Tibial nerve (tissue), 4 donors: ENCODE measurements at regions not wholly inside any gene's neighbourhood (a gene's known extent, or its start where the extent isn't known, plus 50 kb on each side); places are given as distances from the start of the nearest gene placed in this dataset.

Experiments used
- DNase-seq, 2 donors: peaks; one replicate each; pipeline ENCODE4 v3.0.0-alpha.2; 2019; ENCODE audit warnings: low spot score in 2 of 2
- H3K27ac ChIP-seq, 4 donors: fragments of 200-600 bp; sonication (generic) in 3 of 4; one replicate each; pipeline ENCODE4 v1.5.1; 2017 to 2019; ENCODE audit warnings: mild to moderate bottlenecking in 1 of 4
- H3K27me3 ChIP-seq, 2 donors: fragments of 200-600 bp; sonication (generic) in 1 of 2; one replicate each; pipeline versions ENCODE4 v1.5.1 to v1.6.0; 2017 to 2019
- H3K36me3 ChIP-seq, 3 donors: fragments of 200-600 bp; sonication (generic); one replicate each; pipeline ENCODE4 v1.5.1; 2018 to 2019
- H3K4me1 ChIP-seq, 4 donors: fragments of 200-600 bp; sonication (generic) in 3 of 4; one replicate each; pipeline ENCODE4 v1.5.1; 2017 to 2019
- H3K4me3 ChIP-seq, 4 donors: fragments of 200-600 bp; sonication (generic) in 3 of 4; one replicate each; pipeline ENCODE4 v1.5.1; 2017 to 2019; ENCODE audit warnings: mild to moderate bottlenecking in 1 of 4, moderate library complexity in 1 of 4
- H3K9me3 ChIP-seq, 4 donors: fragments of 200-600 bp; sonication (generic) in 3 of 4; one replicate each; pipeline ENCODE4 v1.5.1; 2017 to 2019
- CTCF ChIP-seq, 5 experiments: fragments of 200-600 bp in 3 of 5; fragments of 450-650 bp in 2 of 5; sonication (generic) in 3 of 5; IDR thresholded peaks; one replicate each; pipeline ENCODE4 v1.5.1; 2016 to 2019; ENCODE audit warnings: antibody characterized with exemption in 5 of 5, mild to moderate bottlenecking in 3 of 5, moderate library complexity in 2 of 5
- EP300 ChIP-seq, 2 donors: sonication (generic); formaldehyde crosslinking; IDR thresholded peaks; one replicate each; pipeline ENCODE4 v1.6.1; 2017; ENCODE audit warnings: antibody characterized with exemption in 2 of 2, mild to moderate bottlenecking in 1 of 2
- POLR2A ChIP-seq, 2 donors: fragments of 450-650 bp; IDR thresholded peaks; one replicate each; pipeline ENCODE4 v1.6.1; 2017; ENCODE audit warnings: antibody characterized with exemption in 2 of 2, mild to moderate bottlenecking in 2 of 2, moderate library complexity in 2 of 2
- WGBS, 2 donors: methylation state at CpG; one replicate each; pipeline ENCODE4 v1.1.5; 2018; 5-methylcytosine and 5-hydroxymethylcytosine counted together

GRCh38 chr4:165737309-165737972, 135.6 kb upstream of the TLL1 start:
- H3K27ac ChIP-seq = no peak overlapping the region
- no peaks in the 10 kb centered on the region for H3K9me3 ChIP-seq
- H3K27me3 ChIP-seq = no peaks in the 10 kb centered on the region
- H3K4me3 ChIP-seq = no peak overlapping the region
- H3K36me3 ChIP-seq = no peaks in the 10 kb centered on the region
- DNase-seq = no peak
- 43 to 47% methylated on average over 1 of the region's 1 CpG for WGBS, 2 donors
- H3K4me1 ChIP-seq = no peaks in the 10 kb centered on the region
- TF ChIP-seq EP300 (IDR thresholded peaks at IDR 0.05) (no peak), CTCF (IDR thresholded peaks at IDR 0.05) (no peak), POLR2A (IDR thresholded peaks at IDR 0.05) (no peak)

- Histone ChIP-seq H3K27ac (no peak overlapping the region), H3K36me3 (no peaks in the 10 kb centered on the region), H3K4me1 (no peaks in the 10 kb centered on the region), H3K9me3 (no peaks in the 10 kb centered on the region), H3K27me3 (no peaks in the 10 kb centered on the region), H3K4me3 (no peak overlapping the region)
- TF ChIP-seq POLR2A (IDR thresholded peaks at IDR 0.05) (no peak), CTCF (IDR thresholded peaks at IDR 0.05) (no peak), EP300 (IDR thresholded peaks at IDR 0.05) (no peak)
- WGBS, 2 donors = 38 to 56% methylated on average over 1 of the region's 1 CpG
- DNase-seq = no peak
These were observed 134.5 kb upstream of the TLL1 start for GRCh38 chr4:165738571-165738970.

- WGBS, 2 donors = 68 to 72% methylated on average over 6 of the region's 6 CpGs
- Histone ChIP-seq H3K27ac (no peak overlapping the region), H3K9me3 (no peaks in the 10 kb centered on the region), H3K27me3 (no peaks in the 10 kb centered on the region), H3K4me3 (no peak overlapping the region), H3K4me1 (no peaks in the 10 kb centered on the region), H3K36me3 (no peaks in the 10 kb centered on the region)
- no peak for DNase-seq
- TF ChIP-seq CTCF (IDR thresholded peaks at IDR 0.05) (no peak), EP300 (IDR thresholded peaks at IDR 0.05) (peak in 1 of 2 donors; percentile 36)
These were observed 132.1 kb upstream of the TLL1 start for GRCh38 chr4:165740911-165741310.

- Histone ChIP-seq H3K4me3 (no peak overlapping the region), H3K4me1 (no peaks in the 10 kb centered on the region)
- 89 to 91% methylated on average over 3 of the region's 3 CpGs for WGBS, 2 donors
These were observed 129.6 kb upstream of the TLL1 start for GRCh38 chr4:165743422-165743821.

GRCh38 chr4:165744370-165744769, 128.7 kb upstream of the TLL1 start:
- Histone ChIP-seq H3K27ac (no peak overlapping the region), H3K9me3 (no peaks in the 10 kb centered on the region), H3K36me3 (no peaks in the 10 kb centered on the region), H3K4me1 (no peaks in the 10 kb centered on the region), H3K27me3 (no peaks in the 10 kb centered on the region), H3K4me3 (no peak overlapping the region)
- DNase-seq = no peak
- TF ChIP-seq CTCF (IDR thresholded peaks at IDR 0.05) = no peak
- no peak for TF ChIP-seq POLR2A (IDR thresholded peaks at IDR 0.05)
- TF ChIP-seq EP300 (IDR thresholded peaks at IDR 0.05) = no peak
- 54 to 60% methylated on average over 1 of the region's 1 CpG for WGBS, 2 donors

More at GRCh38 chr4:165743422-165743821, 129.6 kb upstream of the TLL1 start:
- Histone ChIP-seq H3K36me3 (no peaks in the 10 kb centered on the region), H3K27me3 (no peaks in the 10 kb centered on the region), H3K9me3 (no peaks in the 10 kb centered on the region), H3K27ac (no peak overlapping the region)
- DNase-seq = no peak
- TF ChIP-seq CTCF (IDR thresholded peaks at IDR 0.05) = no peak
- TF ChIP-seq EP300 (IDR thresholded peaks at IDR 0.05) = no peak
- TF ChIP-seq POLR2A (IDR thresholded peaks at IDR 0.05) = no peak
